HG02759 (cell line): ENCODE measurements at regions not wholly inside any gene's neighbourhood (a gene's known extent, or its start where the extent isn't known, plus 50 kb on each side); places are given as distances from the start of the nearest gene placed in this dataset.
A peak's percentile ranks its signal among the peaks of the same experiment; 100 is the strongest.
"Not testable (repeated sequence)": the region's sequence is repeated elsewhere in the genome, so short reads cannot be mapped to it uniquely, and the experiment has no call there.

ENCODE experiments used
- ATAC-seq: cut with Tn5 transposase; IDR thresholded peaks from one replicate; pipeline ENCODE4 v1.9.1; 2021; ENCODE audit warnings: mild to moderate bottlenecking, moderate library complexity; ENCODE audit not compliant: unreplicated experiment

DNA sequence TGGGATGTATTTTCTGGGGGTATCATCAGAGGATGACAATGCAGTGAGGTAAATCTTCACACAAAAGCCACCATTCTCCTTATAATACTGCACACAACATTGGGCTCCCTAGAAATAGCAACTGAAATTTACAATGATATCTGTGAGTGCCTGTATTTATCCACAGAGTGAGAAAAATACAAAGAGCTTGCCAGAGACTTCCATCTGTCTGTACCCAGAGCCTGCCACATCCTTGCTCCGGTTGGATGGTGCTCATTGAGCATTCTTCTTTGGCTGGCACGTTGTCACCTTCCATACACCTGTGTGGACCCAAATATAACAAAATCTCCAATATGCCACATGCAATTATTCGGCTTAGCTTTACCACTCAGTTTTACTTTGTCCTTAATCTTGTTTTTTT is 189.5 kb upstream of the UFM1 start:
- no peak for ATAC-seq

DNA sequence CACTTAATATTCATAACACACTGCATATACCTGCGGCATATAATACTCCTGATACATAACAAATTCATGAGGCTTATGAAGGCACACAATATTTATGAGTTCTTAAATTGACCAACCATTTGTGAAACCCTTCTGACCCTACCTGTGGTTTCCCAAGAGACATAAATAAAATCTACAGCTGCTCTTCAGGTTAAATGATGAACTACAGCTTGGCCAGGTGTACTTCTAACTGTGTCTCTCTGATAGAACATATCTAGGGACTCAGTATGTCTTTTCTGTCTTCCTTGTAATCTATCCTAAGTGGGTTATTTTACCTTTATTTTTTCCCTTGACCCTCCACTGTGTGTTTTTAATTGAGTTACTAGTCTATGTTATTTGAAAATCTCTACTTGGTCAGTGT is 189.9 kb upstream of the UFM1 start:
- no peak for ATAC-seq

DNA sequence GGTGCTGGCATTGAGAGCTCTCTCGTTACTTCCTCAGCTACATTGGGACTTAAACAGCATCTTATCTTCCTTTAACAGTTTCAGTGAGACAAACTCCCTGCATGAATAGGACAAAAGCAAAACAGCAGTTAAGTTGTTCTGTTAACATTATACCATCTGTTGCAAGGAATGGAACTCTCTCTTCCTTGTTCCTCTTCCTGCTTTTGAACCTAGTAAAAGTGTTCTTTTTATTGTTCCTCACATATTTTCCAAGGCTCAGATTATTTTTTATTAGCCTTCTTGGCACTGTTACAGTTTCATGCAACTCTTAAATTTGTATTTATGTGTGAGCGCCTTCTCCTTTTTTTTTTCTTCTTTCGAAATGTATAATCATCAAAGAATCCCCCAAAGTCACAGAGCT is 202.6 kb upstream of the UFM1 start:
- no peak for ATAC-seq

DNA sequence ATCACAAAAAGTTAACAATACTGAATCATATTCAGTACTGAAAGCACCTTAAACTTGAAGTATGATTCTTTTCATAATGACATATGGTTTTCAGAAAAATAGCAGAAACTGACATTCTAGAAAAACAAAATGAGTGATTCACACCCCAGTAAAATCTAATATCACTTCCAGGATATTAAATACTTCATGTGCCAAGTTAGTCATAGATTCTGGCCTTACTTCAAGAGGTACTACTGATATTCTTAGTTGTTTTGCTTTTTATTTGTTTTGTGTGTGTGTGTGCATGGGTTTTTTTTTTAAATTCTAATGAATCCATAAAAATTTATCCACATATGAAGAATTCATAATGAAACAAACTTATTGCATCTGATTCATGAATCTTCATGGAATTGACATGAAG is 207.9 kb upstream of the UFM1 start:
- ATAC-seq: no peak

DNA sequence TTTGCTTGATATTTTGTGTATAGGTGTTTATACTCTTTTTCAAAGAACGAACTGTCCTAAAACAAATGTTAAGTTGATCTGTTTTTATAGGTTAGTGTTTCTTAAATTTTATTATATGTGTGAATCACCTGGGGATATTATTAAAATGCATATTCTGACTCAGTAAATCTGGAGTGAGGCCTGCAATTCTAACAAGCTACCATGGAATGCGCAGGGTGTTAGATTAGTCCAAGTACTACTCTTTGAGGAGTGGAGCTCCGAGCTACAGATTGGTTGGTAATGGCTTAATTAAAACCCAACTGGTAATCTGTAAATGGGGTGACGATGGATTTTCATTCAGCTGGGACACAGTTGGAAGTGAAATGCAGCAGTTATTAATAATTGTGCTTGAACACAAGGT is 214.1 kb upstream of the UFM1 start:
- no peak for ATAC-seq

DNA sequence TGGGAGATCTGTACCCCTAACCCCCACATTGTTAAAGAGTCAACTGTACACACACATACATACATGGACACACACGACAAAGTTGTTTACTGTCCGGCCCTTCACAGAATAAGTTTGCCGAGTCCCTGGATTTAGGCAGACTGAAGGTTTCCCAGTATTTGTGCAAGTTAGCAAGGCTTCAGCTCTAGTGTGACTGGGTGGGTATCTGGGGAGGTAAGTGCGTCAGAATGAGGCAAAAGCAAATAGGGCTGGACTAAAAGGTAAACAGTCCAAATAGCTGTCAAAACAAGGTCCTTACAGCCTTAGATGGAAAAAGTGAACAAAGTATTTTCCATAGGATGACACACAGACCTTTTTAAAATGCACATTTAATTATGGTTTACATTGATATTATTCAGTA is 228.4 kb upstream of the UFM1 start:
- no peak for ATAC-seq

DNA sequence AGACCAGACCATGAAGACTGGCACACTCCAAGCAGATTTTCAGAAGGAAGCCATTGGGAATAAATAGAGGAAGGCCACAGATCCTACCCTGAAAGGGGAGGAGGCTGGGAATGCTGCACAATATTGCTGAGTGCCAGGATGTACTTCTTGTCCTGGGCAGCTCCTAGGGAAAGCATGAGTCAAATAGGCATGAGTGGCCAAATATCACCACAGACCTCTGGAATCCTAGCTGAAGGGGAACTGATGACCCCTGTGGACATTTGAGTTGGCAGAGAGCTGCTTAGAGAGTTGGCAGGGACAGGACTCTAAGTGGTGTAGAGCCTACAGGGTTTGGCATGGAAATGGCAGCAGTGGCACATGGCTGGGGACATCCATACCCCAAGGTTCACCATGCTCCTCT is 234.3 kb upstream of the TRPC4 start:
- ATAC-seq: no peak

DNA sequence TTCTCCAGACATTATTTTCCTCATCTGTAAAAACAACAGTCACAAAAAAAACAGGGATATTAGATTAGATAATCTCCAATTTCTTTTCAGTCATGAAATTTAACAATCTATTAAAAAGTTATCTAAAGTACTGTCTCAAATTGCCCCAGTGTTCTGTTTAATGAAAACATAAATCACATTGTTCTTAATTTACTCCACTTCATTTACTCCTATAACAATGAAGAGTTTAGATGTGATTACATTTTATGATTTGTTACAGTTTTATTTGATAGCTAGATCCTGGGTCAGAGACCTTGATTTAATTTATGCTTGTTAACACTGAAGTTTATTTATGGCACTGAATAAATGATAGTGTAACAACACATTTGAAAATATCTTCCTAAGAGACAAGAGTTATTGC is 230.2 kb upstream of the TRPC4 start:
- ATAC-seq: no peak

DNA sequence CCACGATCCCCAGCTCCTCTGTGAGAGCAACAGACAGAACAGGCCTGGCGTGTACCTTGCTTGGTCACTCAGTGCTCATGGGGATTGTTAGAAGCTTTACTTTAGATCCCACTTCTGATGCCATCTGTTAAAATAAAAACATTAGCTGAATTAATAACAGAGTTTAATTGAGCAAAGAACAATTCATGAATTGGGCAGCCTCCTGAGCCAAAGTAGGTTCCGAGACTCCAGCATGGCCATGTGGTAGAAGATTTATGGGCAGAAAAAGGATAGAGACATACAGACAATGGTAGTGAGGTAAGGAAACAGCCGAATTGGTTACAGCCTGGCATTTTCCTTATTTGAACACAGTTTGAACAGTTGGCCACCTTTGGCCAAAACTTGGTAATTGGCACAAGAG is 223.9 kb upstream of the TRPC4 start:
- no peak for ATAC-seq

DNA sequence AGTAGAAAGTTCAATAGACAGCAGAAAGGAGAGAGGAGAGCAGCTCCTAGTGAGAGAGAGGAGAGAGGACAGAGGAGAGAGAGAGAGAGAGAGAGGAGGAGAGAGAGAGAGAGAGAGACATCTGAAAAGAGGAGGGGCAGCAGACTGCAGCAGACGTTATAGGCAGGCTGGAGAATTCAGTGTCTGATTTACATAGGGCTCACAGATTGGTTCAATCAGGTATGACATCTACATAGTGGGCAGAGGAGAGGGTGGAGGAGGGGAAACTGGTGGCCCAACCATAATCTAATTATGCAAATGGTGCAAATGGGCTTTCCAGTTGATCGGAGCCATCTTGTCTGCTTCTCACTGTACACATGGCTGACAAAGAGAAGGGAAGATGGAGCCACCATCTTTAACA is 221.3 kb upstream of the TRPC4 start:
- ATAC-seq: no peak

DNA sequence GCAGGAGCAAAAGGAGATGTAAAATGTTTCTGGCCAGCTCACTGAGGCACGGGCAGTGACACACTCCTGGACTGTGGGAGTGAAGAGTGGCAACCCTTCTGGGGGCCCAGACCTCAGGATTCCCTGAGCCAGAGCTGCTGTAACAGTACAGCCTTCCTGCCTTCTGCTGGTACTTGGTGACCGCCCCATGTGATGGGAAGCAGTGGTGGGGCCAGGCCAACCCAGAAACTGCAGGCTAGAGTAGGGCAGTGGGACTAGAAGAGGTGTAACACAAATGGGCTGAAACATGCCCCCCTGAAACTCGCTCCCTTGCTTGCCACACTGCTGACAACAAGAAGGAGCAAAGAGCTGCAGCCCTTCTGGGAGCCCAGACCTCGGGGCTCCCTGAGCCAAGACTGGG is 217.1 kb upstream of the TRPC4 start:
- ATAC-seq: no peak

DNA sequence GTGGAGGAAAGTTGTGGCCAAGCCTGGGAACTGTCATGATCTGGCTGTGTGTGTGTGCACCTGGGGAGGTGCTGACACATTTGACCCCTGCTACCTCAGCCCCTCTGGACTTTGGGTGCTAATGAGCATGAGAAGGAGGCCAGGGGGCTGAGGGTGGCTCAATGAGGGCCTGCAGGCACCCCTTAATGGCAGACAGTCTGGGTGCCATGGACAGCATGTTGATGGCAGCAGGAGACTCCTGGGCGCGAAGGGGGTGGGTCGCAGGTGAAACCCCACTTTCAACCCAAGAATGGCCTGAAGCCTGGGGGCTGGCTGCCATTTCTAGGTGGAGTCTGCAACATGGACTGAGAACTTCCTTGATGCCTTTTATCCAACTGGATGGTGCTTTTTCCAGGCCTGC is 216.4 kb upstream of the TRPC4 start:
- no peak for ATAC-seq

DNA sequence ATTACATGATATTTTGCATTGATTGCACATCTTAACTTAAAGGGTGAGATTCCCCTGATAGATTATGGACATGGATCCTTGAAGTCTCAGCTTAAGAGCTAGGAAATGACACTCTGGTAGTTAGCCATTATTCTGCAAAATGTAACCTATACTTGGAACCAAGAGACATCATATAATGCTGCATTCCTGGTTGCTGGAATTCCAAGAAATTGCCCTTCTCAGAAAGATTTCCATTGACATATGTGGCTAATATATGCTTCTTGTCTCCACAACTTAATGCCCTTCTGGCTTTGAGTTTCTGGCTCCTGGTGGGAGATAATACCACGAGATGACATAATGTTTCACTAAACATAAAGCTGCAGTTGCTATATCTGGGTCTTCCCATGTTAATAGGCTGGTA is 204.4 kb upstream of the TRPC4 start:
- no peak for ATAC-seq

DNA sequence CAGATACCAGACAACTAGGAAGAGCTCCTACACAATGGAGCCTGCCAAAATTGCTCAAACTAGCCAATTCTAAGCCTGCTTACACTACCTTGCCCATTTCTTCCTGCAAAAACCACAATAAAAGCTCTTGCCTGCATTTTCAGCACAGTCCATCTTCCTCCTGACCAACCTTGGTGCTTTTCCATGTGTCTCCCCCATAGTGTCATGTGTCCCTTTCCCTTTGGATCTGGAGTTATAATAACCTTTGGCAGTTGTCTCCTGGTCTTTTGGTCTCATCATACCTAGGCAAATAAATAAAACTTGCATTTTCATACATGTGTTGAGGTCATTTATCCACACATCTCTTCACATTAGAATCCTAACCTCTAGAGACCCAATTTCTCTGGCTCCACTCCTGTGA is 203.1 kb upstream of the TRPC4 start:
- ATAC-seq: no peak

DNA sequence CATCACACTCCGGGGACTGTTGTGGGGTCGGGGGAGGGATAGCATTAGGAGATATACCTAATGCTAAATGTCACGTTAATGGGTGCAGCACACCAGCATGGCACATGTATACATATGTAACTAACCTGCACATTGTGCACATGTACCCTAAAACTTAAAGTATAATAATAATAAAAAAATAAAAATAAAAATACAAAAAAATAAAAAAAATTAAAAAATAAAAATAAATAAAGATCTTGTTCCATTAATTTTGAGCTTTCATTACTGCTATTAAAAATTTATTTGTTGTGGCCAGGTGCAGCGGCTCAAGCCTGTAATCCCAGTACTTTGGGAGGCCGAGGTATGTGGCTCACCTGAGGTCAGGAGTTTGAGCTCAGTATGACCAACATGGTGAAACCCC is 201.8 kb upstream of the TRPC4 start:
- ATAC-seq: not testable (repeated sequence)

DNA sequence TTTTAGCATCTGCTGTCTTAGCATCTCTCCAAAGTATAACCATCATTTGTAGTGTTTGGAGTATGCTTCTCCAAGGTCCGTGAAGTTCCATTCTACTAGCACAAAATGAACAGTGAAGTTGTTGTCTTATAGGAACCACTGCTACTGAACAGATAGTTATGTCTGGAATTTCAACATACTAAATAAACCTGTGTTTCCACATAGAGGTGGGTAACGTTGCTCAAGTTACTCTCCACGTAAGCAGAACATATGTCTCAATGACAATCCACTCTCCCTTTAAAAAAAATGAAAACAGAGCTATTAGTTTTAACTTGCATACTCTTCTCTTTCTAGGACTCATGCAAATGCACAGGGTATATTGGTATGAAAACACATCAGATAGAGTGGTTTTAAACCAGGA is 184.3 kb upstream of the TRPC4 start:
- ATAC-seq: no peak

DNA sequence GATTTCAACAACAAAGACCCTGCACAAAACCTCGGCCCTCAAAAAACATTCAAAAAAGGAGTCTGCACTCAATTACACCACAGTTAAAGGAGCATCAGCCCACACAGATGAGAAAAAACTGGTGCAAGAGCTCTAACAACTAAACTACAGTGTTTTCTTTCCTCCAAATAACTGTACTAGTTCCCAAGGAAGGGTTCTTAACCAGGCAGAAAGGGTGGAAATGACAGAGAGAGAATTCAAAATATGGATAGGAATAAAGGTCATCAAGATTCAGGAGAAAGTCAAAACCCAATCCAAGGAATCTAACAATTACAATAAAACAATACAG is 176.4 kb upstream of the TRPC4 start:
- ATAC-seq: no peak

DNA sequence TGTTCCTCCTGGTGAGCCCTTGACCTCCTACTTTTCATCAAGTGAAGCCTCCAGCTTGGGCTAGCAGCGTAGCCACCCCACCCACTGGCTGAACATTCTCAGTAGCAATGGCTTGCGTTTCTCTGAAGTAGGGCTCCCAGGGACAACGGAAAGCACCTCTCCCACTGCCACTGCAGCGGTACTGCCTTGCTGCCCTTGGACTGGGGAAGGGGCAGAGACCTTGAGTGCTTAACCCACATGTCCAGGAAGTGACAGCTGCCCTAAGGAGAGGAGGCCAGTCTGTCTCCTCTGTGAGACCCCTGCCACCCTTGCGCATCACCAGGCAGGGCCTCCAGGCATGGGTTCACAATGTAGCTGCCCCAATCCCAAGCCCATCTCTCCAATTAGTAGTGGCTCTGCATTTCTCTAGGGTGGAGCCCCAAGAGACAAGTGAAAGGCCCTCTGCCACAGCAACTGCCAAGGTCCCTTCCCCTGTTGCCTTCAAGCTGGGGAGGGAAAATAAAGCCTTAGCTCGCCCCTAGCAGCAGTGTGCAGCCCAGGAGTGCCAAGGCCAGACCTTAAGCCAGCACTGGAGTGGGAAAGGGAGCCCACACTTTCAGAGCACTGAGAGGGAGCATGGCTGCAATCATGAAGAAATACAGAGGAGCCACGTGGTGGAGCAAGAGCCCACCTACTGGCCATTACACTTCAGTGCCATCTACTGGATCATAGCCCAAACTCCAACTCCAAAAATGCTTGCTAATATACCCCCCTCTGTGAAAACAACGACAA is 175.9 kb upstream of the TRPC4 start:
- peak; percentile 82 for ATAC-seq

DNA sequence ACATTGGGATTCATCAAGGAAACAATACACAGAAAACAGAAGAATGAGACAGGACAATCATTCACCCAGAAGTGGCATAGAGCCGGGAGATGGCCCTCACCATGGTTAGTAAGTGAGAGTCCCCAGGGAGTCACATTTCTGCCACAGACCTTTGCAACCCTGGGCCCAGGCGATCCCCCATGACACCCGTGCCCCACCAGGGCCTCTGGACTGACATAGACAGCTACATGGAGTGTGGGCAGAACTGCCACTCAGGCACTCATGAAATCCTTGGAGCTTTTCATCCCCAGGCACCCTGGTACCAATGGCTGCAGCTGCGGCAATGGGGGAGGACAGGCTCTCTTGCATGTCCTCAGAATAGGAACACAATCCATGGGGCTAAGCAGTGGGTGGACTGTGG is 174.5 kb upstream of the TRPC4 start:
- no peak for ATAC-seq

DNA sequence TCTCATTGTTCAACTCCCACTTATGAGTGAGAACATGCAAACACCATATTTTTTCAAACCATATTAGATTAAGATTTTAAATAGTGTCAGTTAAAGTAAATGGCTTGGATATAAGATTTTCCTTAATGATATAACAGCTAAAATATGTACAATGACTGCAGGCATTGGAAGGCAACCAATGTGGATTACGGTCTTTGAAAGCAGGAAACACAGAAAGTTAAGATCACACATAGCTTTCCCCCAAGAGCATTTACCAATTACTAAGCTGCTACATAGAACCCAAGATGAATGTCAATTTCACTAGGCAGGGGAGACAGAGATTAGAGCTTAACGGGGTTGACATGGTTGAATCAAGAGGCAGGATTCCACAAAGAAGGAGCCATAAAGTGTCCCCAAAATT is 173.2 kb upstream of the TRPC4 start:
- no peak for ATAC-seq

DNA sequence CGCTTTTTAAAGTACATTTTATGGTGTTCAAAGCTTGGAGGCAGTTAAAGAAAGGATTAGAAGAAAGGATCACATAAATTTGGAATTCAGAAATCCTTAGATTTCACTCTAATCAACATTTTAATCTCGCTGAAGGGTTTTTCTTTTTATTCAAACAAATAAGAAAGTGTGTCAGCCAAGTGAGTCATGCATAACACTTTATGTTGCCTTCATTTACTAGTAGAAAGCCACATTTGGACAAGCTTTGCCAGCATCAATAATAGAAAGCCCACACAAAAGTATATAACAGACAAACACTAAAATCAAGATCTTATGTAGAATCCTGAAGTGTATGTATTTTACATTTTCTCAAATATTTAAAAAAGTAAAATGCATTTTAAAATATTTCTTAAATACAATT is 154.9 kb upstream of the TRPC4 start:
- no peak for ATAC-seq

DNA sequence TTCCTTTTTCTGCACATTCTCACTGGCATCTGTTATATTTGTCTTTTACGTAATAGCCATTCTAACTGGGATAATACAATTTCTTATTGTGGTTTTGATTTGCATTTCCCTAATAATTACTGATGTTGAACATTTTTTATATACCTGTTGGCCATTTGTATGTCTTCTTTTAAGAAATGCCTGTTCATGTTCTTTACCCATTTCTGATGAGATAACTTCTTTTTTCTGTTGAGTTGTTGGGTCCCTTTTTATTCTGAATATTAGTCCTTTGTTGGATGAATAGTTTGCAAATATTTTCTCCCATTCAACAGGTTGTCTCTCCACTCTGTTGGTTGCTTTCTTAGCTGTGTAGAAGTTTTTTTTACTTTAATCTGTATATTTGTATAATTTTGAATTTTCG is 147.7 kb upstream of the TRPC4 start:
- ATAC-seq: no peak

DNA sequence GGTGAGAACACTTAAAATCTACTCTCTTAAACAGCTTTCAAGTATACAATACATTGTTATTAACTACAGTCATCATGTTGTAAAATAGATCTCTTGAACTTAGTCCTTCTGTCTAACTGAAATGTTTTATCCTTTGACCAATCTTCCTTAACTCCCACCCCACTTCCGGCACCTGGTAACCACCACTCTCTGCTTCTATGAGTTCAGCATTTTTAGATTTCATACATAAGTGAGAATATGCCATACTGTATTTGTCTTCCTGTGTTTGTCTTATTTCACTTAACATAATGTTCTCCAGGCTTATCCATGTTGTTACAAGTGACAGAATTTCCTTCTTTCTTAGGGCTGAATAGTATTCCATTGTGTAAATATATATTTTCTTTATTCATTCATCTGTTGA is 144.1 kb upstream of the TRPC4 start:
- ATAC-seq: no peak

DNA sequence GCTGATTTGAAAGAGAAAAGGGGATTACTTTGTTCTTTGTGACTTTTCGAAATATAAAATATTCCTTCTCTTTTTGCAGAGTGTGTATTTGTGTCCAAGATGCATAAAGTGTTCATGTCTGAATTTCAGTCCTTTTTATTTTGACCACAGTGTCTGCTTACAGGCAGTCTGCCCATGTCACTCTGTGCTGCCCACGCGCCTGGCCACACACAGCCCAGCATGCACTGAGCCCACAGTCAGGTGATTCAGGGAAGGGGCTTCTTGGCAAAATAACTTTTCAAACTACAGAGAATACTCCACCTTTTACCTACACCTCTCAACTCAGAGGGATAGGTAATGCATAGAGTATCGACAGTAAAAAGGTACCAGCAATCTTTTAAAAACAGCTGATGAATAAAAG is 142.5 kb upstream of the TRPC4 start:
- no peak for ATAC-seq
